ENCODE measurements at regions not wholly inside any gene's neighbourhood (a gene's known extent, or its start where the extent isn't known, plus 50 kb on each side); places are given as distances from the start of the nearest gene placed in this dataset.

DNA sequence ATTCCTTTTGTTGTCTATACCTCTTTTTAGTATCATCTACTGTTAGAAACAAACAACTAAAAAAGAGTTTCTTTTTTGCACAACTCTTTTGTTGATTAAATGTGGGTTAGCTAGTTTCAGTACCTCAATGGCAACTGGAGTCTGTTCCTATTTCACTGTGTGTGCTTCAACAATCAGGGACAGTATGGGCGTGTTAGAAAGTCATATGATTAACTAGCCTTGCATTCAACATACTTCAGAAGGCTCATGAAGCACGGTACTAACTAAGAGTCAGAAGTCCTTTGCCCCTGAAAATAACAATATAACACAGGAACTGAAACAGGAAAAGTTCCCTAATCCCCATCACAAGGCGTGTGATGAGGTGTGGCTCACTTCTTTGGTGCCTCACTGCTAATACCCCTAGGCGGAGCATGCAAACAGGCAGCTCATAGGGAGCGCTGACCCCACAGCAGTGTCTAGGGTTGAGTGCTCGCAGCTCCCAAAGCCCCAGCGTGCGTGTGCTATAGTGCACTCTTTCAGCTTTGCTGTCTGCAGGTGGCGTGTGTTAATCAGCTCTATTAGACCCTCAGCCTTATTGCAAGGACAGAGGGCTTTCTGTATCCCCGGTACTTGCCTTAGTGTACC lies 203.1 kb upstream of the NDST3 start:
- no peak overlapping the region for H2AFZ ChIP-seq (ENCODE audit: low read depth, low read length, poor library complexity, severe bottlenecking)
- no peaks in the 10 kb centered on the region for H4K20me1 ChIP-seq (ENCODE audit: insufficient read depth)
- CTCF ChIA-PET: no interaction called here

GRCh38 chr4:117835566-117835965 lies 198.7 kb upstream of the NDST3 start:
- Histone ChIP-seq H4K20me1 (ENCODE audit: insufficient read depth) (no peaks in the 10 kb centered on the region), H3K36me3 (ENCODE audit: control insufficient read depth in 1 of 2, insufficient read depth in 2 of 2, low read length in 2 of 2) (no peaks in the 10 kb centered on the region), H3K9me3 (ENCODE audit: control insufficient read depth in 1 of 2, insufficient read depth in 1 of 2, low read depth in 1 of 2, low read length in 2 of 2) (no peaks in the 10 kb centered on the region), H3K9me2 (ENCODE audit: insufficient read depth) (no peaks in the 10 kb centered on the region), H3K9ac (ENCODE audit: low read length) (no peak overlapping the region), H3K4me3 (replicated peaks in 1 of 2; ENCODE audit: low read depth in 1 of 2, low read length in 2 of 2) (no peak overlapping the region), H2AFZ (ENCODE audit: low read depth, low read length, poor library complexity, severe bottlenecking) (no peak overlapping the region), H3K27ac (ENCODE audit: low read depth, low read length) (no peak overlapping the region), H3K4me2 (ENCODE audit: low read length) (no peak overlapping the region), H3K4me1 (ENCODE audit: control insufficient read depth in 1 of 2, insufficient read depth in 2 of 2, low read length in 2 of 2) (no peaks in the 10 kb centered on the region), H3K79me2 (ENCODE audit: insufficient read depth, low read length) (no peaks in the 10 kb centered on the region), H3K27me3 (ENCODE audit: insufficient read depth, low read length) (no peaks in the 10 kb centered on the region)
- CTCF ChIA-PET: no interaction called here
- intact Hi-C loops (cut with micrococcal nuclease): no loop called here
- RAD21 ChIA-PET (ENCODE audit: low non-redundant PET in 1 of 2, low total read pairs in 2 of 2, uncharacterized antibody in 2 of 2, unreplicated experiment in 2 of 2): no interaction called here
- POLR2A ChIA-PET: no interaction called here
- ATAC-seq (no peak), DNase-seq (ENCODE audit: low read depth, low spot score) (no peak)
- no TSS peak for BruUV-seq (replicated peaks)
- no peak for TF ChIP-seq POLR2A (IDR thresholded peaks at IDR 0.05; ENCODE audit: borderline replicate concordance, extremely low read depth, insufficient read depth, insufficient read length)
- no peak for TF ChIP-seq SIN3A (IDR thresholded peaks at IDR 0.05; ENCODE audit: low read depth)
- no peak for TF ChIP-seq FOSL1 (IDR thresholded peaks at IDR 0.05; ENCODE audit: low read depth)
- TF ChIP-seq EZH2phosphoT487 (IDR thresholded peaks at IDR 0.05; ENCODE audit: borderline replicate concordance): no peak
- no peak for TF ChIP-seq MAX (IDR thresholded peaks at IDR 0.05)
- no peak for TF ChIP-seq RAD21 (IDR thresholded peaks at IDR 0.05; ENCODE audit: low read depth)
- TF ChIP-seq JUND (IDR thresholded peaks at IDR 0.05): no peak
- TF ChIP-seq, protein P1, sequence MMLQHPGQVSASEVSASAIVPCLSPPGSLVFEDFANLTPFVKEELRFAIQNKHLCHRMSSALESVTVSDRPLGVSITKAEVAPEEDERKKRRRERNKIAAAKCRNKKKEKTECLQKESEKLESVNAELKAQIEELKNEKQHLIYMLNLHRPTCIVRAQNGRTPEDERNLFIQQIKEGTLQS (IDR thresholded peaks at IDR 0.05): no peak
- TF ChIP-seq ZNF274 (IDR thresholded peaks at IDR 0.05; ENCODE audit: low read depth, low read length): no peak
- no peak for TF ChIP-seq EZH2 (IDR thresholded peaks at IDR 0.05)
- TF ChIP-seq YY1 (IDR thresholded peaks at IDR 0.05; ENCODE audit: extremely low read depth, insufficient replicate concordance, low read depth, low read length): no peak
- TF ChIP-seq TCF7L2 (IDR thresholded peaks at IDR 0.05; ENCODE audit: borderline replicate concordance, extremely low read depth, insufficient read depth, insufficient read length): no peak
- no peak for TF ChIP-seq EGR1 (IDR thresholded peaks at IDR 0.05; ENCODE audit: low read depth)
- TF ChIP-seq SP1 (IDR thresholded peaks at IDR 0.05; ENCODE audit: low read depth): no peak

More for the DNA sequence above, 203.1 kb upstream of the NDST3 start:
- DNase-seq (ENCODE audit: low read depth, low spot score) (no peak), ATAC-seq (no peak)
- H3K4me3 ChIP-seq (replicated peaks in 1 of 2; ENCODE audit: low read depth in 1 of 2, low read length in 2 of 2): no peak overlapping the region
- ChIA-PET RAD21 (ENCODE audit: low non-redundant PET in 1 of 2, low total read pairs in 2 of 2, uncharacterized antibody in 2 of 2, unreplicated experiment in 2 of 2) (no interaction called here), POLR2A (no interaction called here)
- no peak overlapping the region for H3K4me2 ChIP-seq (ENCODE audit: low read length)
- H3K4me1 ChIP-seq (ENCODE audit: control insufficient read depth in 1 of 2, insufficient read depth in 2 of 2, low read length in 2 of 2): no peaks in the 10 kb centered on the region
- TF ChIP-seq YY1 (IDR thresholded peaks at IDR 0.05; ENCODE audit: extremely low read depth, insufficient replicate concordance, low read depth, low read length) (no peak), SRF (IDR thresholded peaks at IDR 0.05; ENCODE audit: low read depth) (no peak), JUND (IDR thresholded peaks at IDR 0.05) (no peak), ZFX (IDR thresholded peaks at IDR 0.05) (no peak)
- intact Hi-C loops (cut with micrococcal nuclease): no loop called here
- H3K9me3 ChIP-seq (ENCODE audit: control insufficient read depth in 1 of 2, insufficient read depth in 1 of 2, low read depth in 1 of 2, low read length in 2 of 2): no peaks in the 10 kb centered on the region
- no peak overlapping the region for H3K9ac ChIP-seq (ENCODE audit: low read length)
- no peaks in the 10 kb centered on the region for H3K36me3 ChIP-seq (ENCODE audit: control insufficient read depth in 1 of 2, insufficient read depth in 2 of 2, low read length in 2 of 2)
- H3K27ac ChIP-seq (ENCODE audit: low read depth, low read length): no peak overlapping the region
- no peaks in the 10 kb centered on the region for H3K79me2 ChIP-seq (ENCODE audit: insufficient read depth, low read length)
- no peaks in the 10 kb centered on the region for H3K9me2 ChIP-seq (ENCODE audit: insufficient read depth)
- no TSS peak for BruUV-seq (replicated peaks)
- no peaks in the 10 kb centered on the region for H3K27me3 ChIP-seq (ENCODE audit: insufficient read depth, low read length)

Data from HCT116 (cell line).